Endothelial cell of umbilical vein (primary cell): ENCODE measurements at regions not wholly inside any gene's neighbourhood (a gene's known extent, or its start where the extent isn't known, plus 50 kb on each side); places are given as distances from the start of the nearest gene placed in this dataset.

Experiments used
- BruUV-seq: library from RNA; stranded (reverse); fragments of 400-500 nt; replicated peaks from 2 replicates; lab custom pipeline; 2021; lab: Mats Ljungman, UMichigan
- CTCF ChIA-PET: fragments of 300-600, 350-600 bp; sonication (Branson Sonifier 250); formaldehyde crosslinking; loops from one replicate; lab custom pipeline; 2021; ENCODE audit warnings: antibody characterized with exemption, inconsistent platforms; lab: Charles Lee
- POLR2A ChIA-PET: fragments of 300-600, 350-600 bp; sonication (Branson Sonifier 250); formaldehyde crosslinking; loops from one replicate; lab custom pipeline; 2021; ENCODE audit warnings: antibody characterized with exemption, inconsistent platforms; lab: Charles Lee
- DNase-seq: peaks from one replicate; pipeline ENCODE4 v3.0.0-alpha.2; 2011; ENCODE audit warnings: low read depth, low spot score
- FAIRE-seq: peaks from 2 replicates; lab custom pipeline; 2011; peaks lifted over from hg19 to GRCh38; lab: Jason Lieb, UNC
- H2AFZ ChIP-seq: 2 replicates; pipeline ENCODE4 v1.6.0; 2012; ENCODE audit warnings: low read depth, low read length, control low read depth, inconsistent platforms
- H3K27ac ChIP-seq: 2 replicates; pipeline ENCODE4 v1.5.1; 2011; ENCODE audit warnings: low read depth, mild to moderate bottlenecking, control low read depth, low read length, moderate library complexity; ENCODE audit not compliant: insufficient read depth
- H3K27me3 ChIP-seq, 2 experiments: 2 replicates each; pipeline versions ENCODE4 v1.6.0 to v1.6.1; 2011; ENCODE audit warnings: low read length in 2 of 2, mixed read lengths in 1 of 2; ENCODE audit not compliant: control insufficient read depth in 2 of 2, insufficient read depth in 2 of 2
- H3K36me3 ChIP-seq, 2 experiments: 2 replicates in 1 of 2; 3 replicates in 1 of 2; pipeline ENCODE4 v1.5.1; 2011; ENCODE audit warnings: low read length in 2 of 2, mild to moderate bottlenecking in 1 of 2, moderate library complexity in 1 of 2; ENCODE audit not compliant: control insufficient read depth in 2 of 2, insufficient read depth in 2 of 2; ENCODE audit errors: extremely low read depth in 1 of 2
- H3K4me1 ChIP-seq: 3 replicates; pipeline ENCODE4 v1.5.1; 2011; ENCODE audit warnings: mild to moderate bottlenecking, low read length; ENCODE audit not compliant: control insufficient read depth, insufficient read depth; ENCODE audit errors: extremely low read depth
- H3K4me2 ChIP-seq: 2 replicates; pipeline ENCODE4 v1.6.1; 2011; ENCODE audit warnings: low read length, control low read depth, mixed read lengths; ENCODE audit not compliant: insufficient read depth
- H3K4me3 ChIP-seq, 3 experiments: fragments of 200-600 bp in 1 of 3; sonication (generic), shearing (Covaris generic) in 1 of 3; replicated peaks in 1 of 3; 2 replicates each; pipeline ENCODE4 v1.5.1; 2011 to 2016; ENCODE audit warnings: control low read depth in 3 of 3, low read length in 3 of 3, mild to moderate bottlenecking in 2 of 3, inconsistent platforms in 1 of 3, low read depth in 1 of 3, moderate library complexity in 1 of 3; ENCODE audit not compliant: insufficient read depth in 1 of 3
- H3K79me2 ChIP-seq: 2 replicates; pipeline ENCODE4 v1.6.0; 2012; ENCODE audit warnings: low read length, inconsistent platforms; ENCODE audit not compliant: control insufficient read depth, insufficient read depth
- H3K9ac ChIP-seq: replicated peaks from 2 replicates; pipeline ENCODE3; 2011; ENCODE audit warnings: low read length, control low read depth; ENCODE audit not compliant: insufficient read depth; ENCODE audit errors: extremely low read depth
- H3K9me1 ChIP-seq: replicated peaks from 3 replicates; pipeline ENCODE4 v1.6.0; 2011; ENCODE audit warnings: mild to moderate bottlenecking, low read length; ENCODE audit not compliant: control insufficient read depth, insufficient read depth; ENCODE audit errors: extremely low read depth
- H3K9me3 ChIP-seq: replicated peaks from 2 replicates; pipeline ENCODE4 v1.5.1; 2012; ENCODE audit warnings: low read length, inconsistent platforms; ENCODE audit not compliant: control insufficient read depth, insufficient read depth
- H4K20me1 ChIP-seq: replicated peaks from 2 replicates; pipeline ENCODE3; 2011; ENCODE audit warnings: mild to moderate bottlenecking, low read length; ENCODE audit not compliant: control insufficient read depth, insufficient read depth; ENCODE audit errors: extremely low read depth
- CTCF ChIP-seq, 2 donors: IDR thresholded peaks; 1 replicate in 1 of 2; 2 replicates in 1 of 2; pipeline ENCODE4 v1.5.1; 2011; ENCODE audit warnings: low read length in 2 of 2, mild to moderate bottlenecking in 2 of 2, moderate library complexity in 2 of 2, control low read depth in 1 of 2, inconsistent platforms in 1 of 2, low read depth in 1 of 2; ENCODE audit not compliant: insufficient read depth in 1 of 2; ENCODE audit errors: extremely low read depth in 1 of 2
- EZH2 ChIP-seq: IDR thresholded peaks from 2 replicates; pipeline ENCODE4 v1.6.1; 2012; ENCODE audit warnings: borderline replicate concordance, low read depth, mild to moderate bottlenecking, moderate library complexity, low read length, inconsistent platforms; ENCODE audit not compliant: severe bottlenecking
- FOS ChIP-seq: IDR thresholded peaks from 2 replicates; pipeline ENCODE4 v1.6.1; 2011; ENCODE audit warnings: mild to moderate bottlenecking, low read length, moderate library complexity, borderline replicate concordance; ENCODE audit not compliant: insufficient read depth
- GATA2 ChIP-seq: IDR thresholded peaks from 2 replicates; pipeline ENCODE4 v1.7.0; 2011; ENCODE audit warnings: low read depth, mild to moderate bottlenecking, moderate library complexity, mixed read lengths, low read length; ENCODE audit not compliant: insufficient read length, insufficient read depth
- JUN ChIP-seq: IDR thresholded peaks from 2 replicates; pipeline ENCODE4 v1.6.1; 2011; ENCODE audit warnings: borderline replicate concordance, low read depth; ENCODE audit not compliant: insufficient read length, insufficient read depth
- MAX ChIP-seq: IDR thresholded peaks from 2 replicates; pipeline ENCODE4 v1.6.1; 2011; ENCODE audit not compliant: insufficient read depth, insufficient read length
- MYC ChIP-seq: IDR thresholded peaks from one replicate; pipeline ENCODE4 v1.6.1; 2011; ENCODE audit warnings: mild to moderate bottlenecking, low read depth, low read length
- POLR2A ChIP-seq: IDR thresholded peaks from 2 replicates; pipeline ENCODE4 v1.6.1; 2012; ENCODE audit warnings: low read depth, mild to moderate bottlenecking, control low read depth, low read length
- POLR2AphosphoS5 ChIP-seq: IDR thresholded peaks from 2 replicates; pipeline ENCODE4 v1.6.1; 2012; ENCODE audit warnings: low read depth, mild to moderate bottlenecking, control low read depth, low read length, moderate library complexity; ENCODE audit not compliant: insufficient read depth
- dilution Hi-C: fragments of 300-500 bp; cut with MboI; formaldehyde crosslinking; loops from one replicate; pipeline ENCODE4 v1.15.0; 2019; ENCODE audit warnings: low sequenced_read_pairs; ENCODE audit not compliant: extremely low pct_ligation_motif_present
- intact Hi-C: fragments of 100-400 bp; cut with micrococcal nuclease; formaldehyde crosslinking; loops from one replicate; pipeline ENCODE4 v1.10.0; 2022

GRCh38 chr6:144932621-144933020, 647.5 kb downstream of the UTRN start:
- no peaks in the 10 kb centered on the region for H3K27me3 ChIP-seq
- H3K9ac ChIP-seq, result no peak overlapping the region
- no peak overlapping the region for H3K4me2 ChIP-seq
- H3K4me3 ChIP-seq, result no peak overlapping the region
- TF ChIP-seq MAX (no peak), CTCF (IDR thresholded peaks at IDR 0.05; ENCODE audit: extremely low read depth in 1 of 2, insufficient read depth in 1 of 2, low read depth in 1 of 2, low read length in 2 of 2) (no peak), POLR2A (no peak), MYC (no peak), JUN (no peak), EZH2 (no peak), POLR2AphosphoS5 (no peak), FOS (no peak), GATA2 (no peak)
- no peaks in the 10 kb centered on the region for H3K4me1 ChIP-seq
- POLR2A ChIA-PET, result no interaction called here
- no peaks in the 10 kb centered on the region for H3K36me3 ChIP-seq
- H3K9me3 ChIP-seq, result no peaks in the 10 kb centered on the region
- FAIRE-seq (no peak), DNase-seq (no peak)
- no peaks in the 10 kb centered on the region for H4K20me1 ChIP-seq
- H3K27ac ChIP-seq, result no peak overlapping the region
- dilution Hi-C loops, result no loop called here
- CTCF ChIA-PET, result interaction anchor here (0.8 to 1.8 kb wide), 9 partner anchors 10 to 701 kb away, joined by 3 to 15 read pairs (median 3); no protein-coding TSS in a partner anchor
- intact Hi-C loops, result loop anchor here (10.0 kb wide), 1 partner anchor 282 kb away; no protein-coding TSS in a partner anchor
- H3K9me1 ChIP-seq, result no peaks in the 10 kb centered on the region
- no peak overlapping the region for H2AFZ ChIP-seq
- no TSS peak for BruUV-seq
- no peaks in the 10 kb centered on the region for H3K79me2 ChIP-seq
